ENCODE measurements at regions not wholly inside any gene's neighbourhood (a gene's known extent, or its start where the extent isn't known, plus 50 kb on each side); places are given as distances from the start of the nearest gene placed in this dataset.

- Histone ChIP-seq H3K4me1 (no peaks in the 10 kb centered on the region), H3K27me3 (no peaks in the 10 kb centered on the region), H3K36me3 (no peaks in the 10 kb centered on the region), H3K27ac (no peak overlapping the region), H3K9me3 (no peaks in the 10 kb centered on the region), H3K4me3 (no peak overlapping the region)
- DNase-seq (no peak), ATAC-seq (no peak)
- WGBS, 2 donors = 94 to 95% methylated on average over 1 of the region's 1 CpG
- intact Hi-C loops (cut with DNase I) = no loop called here
- TF ChIP-seq CTCF (IDR thresholded peaks at IDR 0.05) = no peak
Measured at GRCh38 chr4:81343046-81343445, 128.0 kb upstream of the PRKG2 start.

GRCh38 chr4:81337211-81337610 is 122.2 kb upstream of the PRKG2 start:
- intact Hi-C loops (cut with DNase I) = no loop called here
- TF ChIP-seq CTCF (IDR thresholded peaks at IDR 0.05) = no peak
- DNase-seq = no peak
- H3K4me3 ChIP-seq = no peak overlapping the region
- no peak for ATAC-seq
- H3K27ac ChIP-seq = no peak overlapping the region
- no peaks in the 10 kb centered on the region for H3K27me3 ChIP-seq
- H3K4me1 ChIP-seq = no peaks in the 10 kb centered on the region
- H3K36me3 ChIP-seq = no peaks in the 10 kb centered on the region
- 39% methylated on average over 1 of the region's 1 CpG for WGBS, 2 donors
- no peaks in the 10 kb centered on the region for H3K9me3 ChIP-seq

GRCh38 chr4:81335122-81335912 is 120.3 kb upstream of the PRKG2 start:
- Histone ChIP-seq H3K9me3 (no peaks in the 10 kb centered on the region), H3K36me3 (no peaks in the 10 kb centered on the region), H3K4me1 (no peaks in the 10 kb centered on the region), H3K4me3 (no peak overlapping the region), H3K27me3 (no peaks in the 10 kb centered on the region), H3K27ac (no peak overlapping the region)
- DNase-seq (no peak), ATAC-seq (no peak)
- no peak for TF ChIP-seq CTCF (IDR thresholded peaks at IDR 0.05)
- intact Hi-C loops (cut with DNase I) = no loop called here
- WGBS, 2 donors = 67 to 69% methylated on average over 5 of the region's 5 CpGs

- TF ChIP-seq CTCF (IDR thresholded peaks at IDR 0.05) = no peak
- Histone ChIP-seq H3K4me1 (no peaks in the 10 kb centered on the region), H3K9me3 (peaks cover 0 to 6% (median 0%) of the 10 kb centered on the region in 11 donors), H3K4me3 (no peak overlapping the region), H3K36me3 (no peaks in the 10 kb centered on the region), H3K27me3 (no peaks in the 10 kb centered on the region), H3K27ac (no peak overlapping the region)
- ATAC-seq (no peak), DNase-seq (no peak)
- WGBS, 2 donors = 0 to 55% methylated on average over 1 of the region's 1 CpG
- intact Hi-C loops (cut with DNase I) = no loop called here
Measured at GRCh38 chr4:81330018-81330417, 115.0 kb upstream of the PRKG2 start.
